Activated T-cell treated with anti-CD3 and anti-CD28 coated beads, Interleukin-2, amount 50 U/mL, for 24 hours (primary cell): ENCODE measurements at regions not wholly inside any gene's neighbourhood (a gene's known extent, or its start where the extent isn't known, plus 50 kb on each side); places are given as distances from the start of the nearest gene placed in this dataset.
"Not testable (repeated sequence)": the region's sequence is repeated elsewhere in the genome, so short reads cannot be mapped to it uniquely, and the experiment has no call there.

Source experiments
- DNase-seq: peaks from one replicate; pipeline ENCODE4 v3.0.0-alpha.2; 2020
- H3K27ac Mint-ChIP-seq: 2 replicates; pipeline ENCODE4 v1.8.0; 2020; ENCODE audit warnings: mild to moderate bottlenecking, mixed read lengths
- H3K27me3 Mint-ChIP-seq: 2 replicates; pipeline ENCODE4 v1.8.0; 2020; ENCODE audit warnings: mixed read lengths
- H3K36me3 Mint-ChIP-seq: 2 replicates; pipeline ENCODE4 v1.8.0; 2020; ENCODE audit warnings: low read depth, mixed read lengths
- H3K4me1 Mint-ChIP-seq: 2 replicates; pipeline ENCODE4 v1.8.0; 2020; ENCODE audit warnings: low read depth, mixed read lengths
- H3K4me3 Mint-ChIP-seq: 2 replicates; pipeline ENCODE4 v1.8.0; 2020; ENCODE audit warnings: mild to moderate bottlenecking, moderate library complexity, mixed read lengths
- H3K9me3 Mint-ChIP-seq: 2 replicates; pipeline ENCODE4 v1.8.0; 2020; ENCODE audit warnings: mixed read lengths

GRCh38 chr12:126042286-126042685 is 977.1 kb downstream of the AACS start:
- H3K9me3 Mint-ChIP-seq, result peaks cover 12% of the 10 kb centered on the region

GRCh38 chr12:126049501-126049900 is 984.3 kb downstream of the AACS start:
- not testable (repeated sequence) for H3K36me3 Mint-ChIP-seq, H3K27ac Mint-ChIP-seq, H3K4me1 Mint-ChIP-seq, H3K4me3 Mint-ChIP-seq, DNase-seq, H3K27me3 Mint-ChIP-seq
- H3K9me3 Mint-ChIP-seq, result peaks cover 23% of the 10 kb centered on the region

More at GRCh38 chr12:126042286-126042685, 977.1 kb downstream of the AACS start:
- no peaks in the 10 kb centered on the region for H3K36me3 Mint-ChIP-seq
- DNase-seq, result no peak
- H3K27ac Mint-ChIP-seq, result no peak overlapping the region
- H3K27me3 Mint-ChIP-seq, result no peaks in the 10 kb centered on the region
- H3K4me3 Mint-ChIP-seq, result no peak overlapping the region
- H3K4me1 Mint-ChIP-seq, result no peaks in the 10 kb centered on the region

GRCh38 chr12:126051611-126052107 is 986.4 kb downstream of the AACS start:
- no peak overlapping the region for H3K27ac Mint-ChIP-seq
- no peak overlapping the region for H3K4me3 Mint-ChIP-seq
- H3K27me3 Mint-ChIP-seq, result no peaks in the 10 kb centered on the region
- no peak for DNase-seq
- no peaks in the 10 kb centered on the region for H3K4me1 Mint-ChIP-seq
- H3K9me3 Mint-ChIP-seq, result peaks cover 23% of the 10 kb centered on the region
- H3K36me3 Mint-ChIP-seq, result no peaks in the 10 kb centered on the region

GRCh38 chr12:126055521-126055920 is 990.3 kb downstream of the AACS start:
- no peak for DNase-seq
- no peak overlapping the region for H3K4me3 Mint-ChIP-seq
- peaks cover 12% of the 10 kb centered on the region for H3K9me3 Mint-ChIP-seq
- no peak overlapping the region for H3K27ac Mint-ChIP-seq
- H3K4me1 Mint-ChIP-seq, result no peaks in the 10 kb centered on the region
- no peaks in the 10 kb centered on the region for H3K27me3 Mint-ChIP-seq
- no peaks in the 10 kb centered on the region for H3K36me3 Mint-ChIP-seq

- H3K9me3 Mint-ChIP-seq, result peaks cover 4% of the 10 kb centered on the region
- no peaks in the 10 kb centered on the region for H3K4me1 Mint-ChIP-seq
- no peak for DNase-seq
- H3K27me3 Mint-ChIP-seq, result no peaks in the 10 kb centered on the region
- no peak overlapping the region for H3K27ac Mint-ChIP-seq
- no peaks in the 10 kb centered on the region for H3K36me3 Mint-ChIP-seq
- no peak overlapping the region for H3K4me3 Mint-ChIP-seq
Measured at GRCh38 chr12:126061777-126062176, 996.5 kb downstream of the AACS start.

- no peaks in the 10 kb centered on the region for H3K27me3 Mint-ChIP-seq
- H3K9me3 Mint-ChIP-seq, result peaks cover 4% of the 10 kb centered on the region
- DNase-seq, result no peak
Measured at GRCh38 chr12:126064028-126064427, 998.8 kb downstream of the AACS start.

GRCh38 chr12:126067626-126068329 is 1002.5 kb downstream of the AACS start:
- H3K36me3 Mint-ChIP-seq, result no peaks in the 10 kb centered on the region
- H3K27ac Mint-ChIP-seq, result no peak overlapping the region
- no peak for DNase-seq
- peaks cover 8% of the 10 kb centered on the region for H3K9me3 Mint-ChIP-seq
- no peaks in the 10 kb centered on the region for H3K27me3 Mint-ChIP-seq
- no peaks in the 10 kb centered on the region for H3K4me1 Mint-ChIP-seq
- no peak overlapping the region for H3K4me3 Mint-ChIP-seq

More at GRCh38 chr12:126064028-126064427, 998.8 kb downstream of the AACS start:
- Mint-ChIP-seq H3K27ac (no peak overlapping the region), H3K4me3 (no peak overlapping the region), H3K4me1 (no peaks in the 10 kb centered on the region), H3K36me3 (no peaks in the 10 kb centered on the region)

GRCh38 chr12:126069549-126070165 is 1004.4 kb downstream of the AACS start:
- H3K27me3 Mint-ChIP-seq, result no peaks in the 10 kb centered on the region
- H3K4me3 Mint-ChIP-seq, result no peak overlapping the region
- peaks cover 8% of the 10 kb centered on the region for H3K9me3 Mint-ChIP-seq
- peak; percentile 45 for DNase-seq
- H3K4me1 Mint-ChIP-seq, result no peaks in the 10 kb centered on the region
- H3K36me3 Mint-ChIP-seq, result no peaks in the 10 kb centered on the region
- H3K27ac Mint-ChIP-seq, result no peak overlapping the region

GRCh38 chr12:126076515-126076914 is 1011.3 kb downstream of the AACS start:
- no peak overlapping the region for H3K4me3 Mint-ChIP-seq
- no peaks in the 10 kb centered on the region for H3K9me3 Mint-ChIP-seq
- DNase-seq, result no peak
- H3K27me3 Mint-ChIP-seq, result no peaks in the 10 kb centered on the region
- H3K4me1 Mint-ChIP-seq, result no peaks in the 10 kb centered on the region
- H3K27ac Mint-ChIP-seq, result no peak overlapping the region
- no peaks in the 10 kb centered on the region for H3K36me3 Mint-ChIP-seq

- H3K9me3 Mint-ChIP-seq, result no peaks in the 10 kb centered on the region
- H3K4me1 Mint-ChIP-seq, result no peaks in the 10 kb centered on the region
- H3K27me3 Mint-ChIP-seq, result no peaks in the 10 kb centered on the region
- no peaks in the 10 kb centered on the region for H3K36me3 Mint-ChIP-seq
- H3K4me3 Mint-ChIP-seq, result no peak overlapping the region
- DNase-seq, result no peak
- H3K27ac Mint-ChIP-seq, result no peak overlapping the region
Measured at GRCh38 chr12:126083926-126084325, 1018.7 kb downstream of the AACS start.

GRCh38 chr12:126084480-126084879 is 1019.2 kb downstream of the AACS start:
- no peaks in the 10 kb centered on the region for H3K36me3 Mint-ChIP-seq
- no peak for DNase-seq
- no peak overlapping the region for H3K4me3 Mint-ChIP-seq
- H3K9me3 Mint-ChIP-seq, result no peaks in the 10 kb centered on the region
- H3K27me3 Mint-ChIP-seq, result no peaks in the 10 kb centered on the region
- H3K4me1 Mint-ChIP-seq, result no peaks in the 10 kb centered on the region
- H3K27ac Mint-ChIP-seq, result no peak overlapping the region

GRCh38 chr12:126086242-126086641 is 1021.0 kb downstream of the AACS start:
- H3K36me3 Mint-ChIP-seq, result no peaks in the 10 kb centered on the region
- no peak overlapping the region for H3K27ac Mint-ChIP-seq
- DNase-seq, result no peak
- H3K27me3 Mint-ChIP-seq, result no peaks in the 10 kb centered on the region
- H3K4me1 Mint-ChIP-seq, result no peaks in the 10 kb centered on the region
- no peak overlapping the region for H3K4me3 Mint-ChIP-seq
- no peaks in the 10 kb centered on the region for H3K9me3 Mint-ChIP-seq

GRCh38 chr12:126087692-126088091 is 1022.5 kb downstream of the AACS start:
- Mint-ChIP-seq H3K9me3 (no peaks in the 10 kb centered on the region), H3K4me1 (no peaks in the 10 kb centered on the region), H3K36me3 (no peaks in the 10 kb centered on the region), H3K4me3 (no peak overlapping the region), H3K27ac (no peak overlapping the region), H3K27me3 (no peaks in the 10 kb centered on the region)
- DNase-seq, result no peak

GRCh38 chr12:126093908-126094307 is 1028.7 kb downstream of the AACS start:
- no peak overlapping the region for H3K27ac Mint-ChIP-seq
- no peak overlapping the region for H3K4me3 Mint-ChIP-seq
- H3K9me3 Mint-ChIP-seq, result peaks cover 4% of the 10 kb centered on the region
- H3K36me3 Mint-ChIP-seq, result no peaks in the 10 kb centered on the region
- no peaks in the 10 kb centered on the region for H3K27me3 Mint-ChIP-seq
- no peak for DNase-seq
- H3K4me1 Mint-ChIP-seq, result no peaks in the 10 kb centered on the region

GRCh38 chr12:126095748-126096510 is 1030.7 kb downstream of the AACS start:
- Mint-ChIP-seq H3K27me3 (no peaks in the 10 kb centered on the region), H3K36me3 (no peaks in the 10 kb centered on the region), H3K4me3 (no peak overlapping the region), H3K9me3 (peaks cover 4% of the 10 kb centered on the region), H3K27ac (no peak overlapping the region), H3K4me1 (no peaks in the 10 kb centered on the region)
- DNase-seq, result no peak
